ENCODE measurements at regions not wholly inside any gene's neighbourhood (a gene's known extent, or its start where the extent isn't known, plus 50 kb on each side); places are given as distances from the start of the nearest gene placed in this dataset.
"Not testable (repeated sequence)": the region's sequence is repeated elsewhere in the genome, so short reads cannot be mapped to it uniquely, and the experiment has no call there.

GRCh38 chr12:62192180-62192902, 67.9 kb upstream of the USP15 start:
- peak overlapping the region; percentile 55 to 92 (median 80) for H3K4me3 Mint-ChIP-seq
- CTCF ChIA-PET: interaction anchor here (0.7 to 1.3 kb wide), 5 partner anchors 8 to 17 kb away, joined by 3 to 5 read pairs (median 4); no protein-coding TSS in a partner anchor
- Histone ChIP-seq H3K27me3 (ENCODE audit: insufficient read depth, low read length, poor library complexity, severe bottlenecking) (peaks cover 12% of the 10 kb centered on the region), H3K4me1 (ENCODE audit: insufficient read depth, low read length) (peaks cover 24% of the 10 kb centered on the region), H3K4me3 (ENCODE audit: low read length) (peak overlapping the region; percentile 55), H3K36me3 (ENCODE audit: insufficient read depth, low read length) (no peaks in the 10 kb centered on the region), H3K9me3 (ENCODE audit: low read length) (no peaks in the 10 kb centered on the region), H3K27ac (ENCODE audit: low read depth, low read length) (no peak overlapping the region)
- peak in 3 of 5 donors; percentile 53 to 68 (median 55) for DNase-seq
- H3K4me1 Mint-ChIP-seq: peaks cover 23 to 30% (median 27%) of the 10 kb centered on the region in 3 donors
- POLR2A ChIA-PET: no interaction called here
- H3K27me3 Mint-ChIP-seq: peaks cover 25 to 61% of the 10 kb centered on the region in 2 donors
- H3K36me3 Mint-ChIP-seq: no peaks in the 10 kb centered on the region
- H3K9me3 Mint-ChIP-seq: no peaks in the 10 kb centered on the region
- H3K27ac Mint-ChIP-seq: no peak overlapping the region

- Histone ChIP-seq H3K4me3 (ENCODE audit: low read length) (no peak overlapping the region), H3K4me1 (ENCODE audit: insufficient read depth, low read length) (peaks cover 24% of the 10 kb centered on the region), H3K27ac (ENCODE audit: low read depth, low read length) (no peak overlapping the region), H3K36me3 (ENCODE audit: insufficient read depth, low read length) (no peaks in the 10 kb centered on the region), H3K27me3 (ENCODE audit: insufficient read depth, low read length, poor library complexity, severe bottlenecking) (peaks cover 12% of the 10 kb centered on the region), H3K9me3 (ENCODE audit: low read length) (no peaks in the 10 kb centered on the region)
- Mint-ChIP-seq H3K9me3 (no peaks in the 10 kb centered on the region), H3K27me3 (peaks cover 25 to 57% of the 10 kb centered on the region in 2 donors), H3K4me3 (peak overlapping the region in 1 of 7 donors; percentile 92), H3K27ac (no peak overlapping the region), H3K36me3 (no peaks in the 10 kb centered on the region), H3K4me1 (peaks cover 23 to 30% (median 27%) of the 10 kb centered on the region in 3 donors)
- DNase-seq: no peak
- CTCF ChIA-PET: interaction anchor here (1.0 to 1.3 kb wide), 4 partner anchors 8 to 18 kb away, joined by 3 to 5 read pairs (median 4); no protein-coding TSS in a partner anchor
- POLR2A ChIA-PET: no interaction called here
Measured at GRCh38 chr12:62192903-62193250, 67.3 kb upstream of the USP15 start.

DNA sequence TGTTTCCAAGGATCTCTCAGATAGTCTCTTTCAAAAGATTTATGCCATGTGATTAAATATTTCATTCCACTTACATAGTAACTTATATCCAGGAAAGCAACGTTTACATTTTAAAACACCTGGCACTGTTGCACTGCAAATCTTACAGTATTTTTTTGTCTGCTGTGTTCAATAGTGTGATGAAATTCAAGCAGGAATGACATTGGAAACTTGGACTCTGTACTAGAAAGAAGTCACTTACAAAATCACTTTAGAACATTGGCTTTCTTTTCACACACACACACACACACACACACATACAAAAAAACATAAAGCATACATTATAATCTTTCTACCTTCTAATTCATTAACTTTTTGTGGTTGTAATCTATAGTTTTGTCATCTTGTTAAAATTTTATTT, 66.2 kb upstream of the USP15 start:
- POLR2A ChIA-PET: no interaction called here

GRCh38 chr12:62194616-62195015, 65.6 kb upstream of the USP15 start:
- Histone ChIP-seq H3K4me1 (ENCODE audit: insufficient read depth, low read length) (peaks cover 24% of the 10 kb centered on the region), H3K36me3 (ENCODE audit: insufficient read depth, low read length) (no peaks in the 10 kb centered on the region), H3K9me3 (ENCODE audit: low read length) (no peaks in the 10 kb centered on the region), H3K4me3 (ENCODE audit: low read length) (no peak overlapping the region), H3K27me3 (ENCODE audit: insufficient read depth, low read length, poor library complexity, severe bottlenecking) (peaks cover 12% of the 10 kb centered on the region), H3K27ac (ENCODE audit: low read depth, low read length) (no peak overlapping the region)
- no peak for DNase-seq
- Mint-ChIP-seq H3K4me1 (peaks cover 23 to 30% (median 27%) of the 10 kb centered on the region in 3 donors), H3K9me3 (peaks cover 0 to 6% (median 0%) of the 10 kb centered on the region in 5 donors), H3K27me3 (peaks cover 24 to 42% of the 10 kb centered on the region in 2 donors), H3K36me3 (no peaks in the 10 kb centered on the region), H3K4me3 (no peak overlapping the region), H3K27ac (no peak overlapping the region)
- ChIA-PET POLR2A (no interaction called here), CTCF (no interaction called here)

More for the DNA sequence above, 66.2 kb upstream of the USP15 start:
- no peaks in the 10 kb centered on the region for H3K36me3 Mint-ChIP-seq
- H3K27me3 Mint-ChIP-seq: peaks cover 25 to 47% of the 10 kb centered on the region in 2 donors
- peaks cover 24% of the 10 kb centered on the region for H3K4me1 ChIP-seq (ENCODE audit: insufficient read depth, low read length)
- no peaks in the 10 kb centered on the region for H3K9me3 ChIP-seq (ENCODE audit: low read length)
- no peak for DNase-seq
- H3K9me3 Mint-ChIP-seq: peaks cover 0 to 4% (median 0%) of the 10 kb centered on the region in 5 donors
- H3K27me3 ChIP-seq (ENCODE audit: insufficient read depth, low read length, poor library complexity, severe bottlenecking): peaks cover 12% of the 10 kb centered on the region
- H3K4me3 Mint-ChIP-seq: no peak overlapping the region
- no peak overlapping the region for H3K27ac Mint-ChIP-seq
- H3K4me1 Mint-ChIP-seq: peaks cover 23 to 30% (median 27%) of the 10 kb centered on the region in 3 donors
- CTCF ChIA-PET: no interaction called here
- no peak overlapping the region for H3K4me3 ChIP-seq (ENCODE audit: low read length)
- H3K36me3 ChIP-seq (ENCODE audit: insufficient read depth, low read length): no peaks in the 10 kb centered on the region
- H3K27ac ChIP-seq (ENCODE audit: low read depth, low read length): no peak overlapping the region

GRCh38 chr12:62196146-62196545, 64.1 kb upstream of the USP15 start:
- H3K9me3 ChIP-seq (ENCODE audit: low read length): no peaks in the 10 kb centered on the region
- ChIA-PET CTCF (no interaction called here), POLR2A (no interaction called here)
- H3K4me3 ChIP-seq (ENCODE audit: low read length): no peak overlapping the region
- peaks cover 6 to 20% (median 7%) of the 10 kb centered on the region in 5 donors for H3K9me3 Mint-ChIP-seq
- no peak overlapping the region for H3K27ac ChIP-seq (ENCODE audit: low read depth, low read length)
- peaks cover 12 to 31% of the 10 kb centered on the region in 2 donors for H3K27me3 Mint-ChIP-seq
- no peaks in the 10 kb centered on the region for H3K27me3 ChIP-seq (ENCODE audit: insufficient read depth, low read length, poor library complexity, severe bottlenecking)
- no peak for DNase-seq
- H3K4me3 Mint-ChIP-seq: no peak overlapping the region
- H3K4me1 Mint-ChIP-seq: peaks cover 15 to 18% (median 16%) of the 10 kb centered on the region in 3 donors
- peaks cover 0 to 3% (median 0%) of the 10 kb centered on the region in 3 donors for H3K36me3 Mint-ChIP-seq
- peaks cover 14% of the 10 kb centered on the region for H3K4me1 ChIP-seq (ENCODE audit: insufficient read depth, low read length)
- H3K36me3 ChIP-seq (ENCODE audit: insufficient read depth, low read length): no peaks in the 10 kb centered on the region
- no peak overlapping the region for H3K27ac Mint-ChIP-seq

DNA sequence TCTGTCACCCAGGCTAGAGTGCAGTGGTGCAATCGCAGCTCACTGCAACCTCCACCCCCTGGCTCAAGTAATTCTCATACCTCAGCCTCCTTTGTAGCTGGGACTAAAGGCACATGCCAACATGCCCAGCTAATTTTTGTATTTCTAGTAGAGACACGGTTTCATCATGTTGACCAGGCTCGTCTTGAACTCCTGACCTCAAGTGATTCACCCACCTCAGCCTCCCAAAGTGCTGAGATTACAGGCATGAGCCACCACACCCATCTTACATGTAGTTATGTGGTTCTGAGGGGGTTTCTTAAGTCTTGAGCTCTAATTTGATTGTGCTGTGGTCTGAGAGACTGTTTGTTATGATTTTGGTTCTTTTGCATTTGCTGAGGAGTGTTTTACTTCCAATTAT, 57.3 kb upstream of the USP15 start:
- POLR2A ChIA-PET; H3K9me3 ChIP-seq (ENCODE audit: low read length); H3K27ac Mint-ChIP-seq; H3K27ac ChIP-seq (ENCODE audit: low read depth, low read length); H3K4me1 Mint-ChIP-seq; H3K4me3 ChIP-seq (ENCODE audit: low read length); H3K4me1 ChIP-seq (ENCODE audit: insufficient read depth, low read length); H3K27me3 ChIP-seq (ENCODE audit: insufficient read depth, low read length, poor library complexity, severe bottlenecking); H3K4me3 Mint-ChIP-seq; DNase-seq; H3K36me3 ChIP-seq (ENCODE audit: insufficient read depth, low read length): not testable (repeated sequence)
- peaks cover 0 to 30% (median 1%) of the 10 kb centered on the region in 3 donors for H3K36me3 Mint-ChIP-seq
- peaks cover 21 to 40% of the 10 kb centered on the region in 2 donors for H3K27me3 Mint-ChIP-seq
- CTCF ChIA-PET: interaction anchor here (1.0 to 1.6 kb wide), 3 partner anchors 10 to 39 kb away, joined by 3 to 4 read pairs (median 3); a partner anchor contains a TSS
- H3K9me3 Mint-ChIP-seq: peaks cover 29 to 58% (median 42%) of the 10 kb centered on the region in 5 donors

DNA sequence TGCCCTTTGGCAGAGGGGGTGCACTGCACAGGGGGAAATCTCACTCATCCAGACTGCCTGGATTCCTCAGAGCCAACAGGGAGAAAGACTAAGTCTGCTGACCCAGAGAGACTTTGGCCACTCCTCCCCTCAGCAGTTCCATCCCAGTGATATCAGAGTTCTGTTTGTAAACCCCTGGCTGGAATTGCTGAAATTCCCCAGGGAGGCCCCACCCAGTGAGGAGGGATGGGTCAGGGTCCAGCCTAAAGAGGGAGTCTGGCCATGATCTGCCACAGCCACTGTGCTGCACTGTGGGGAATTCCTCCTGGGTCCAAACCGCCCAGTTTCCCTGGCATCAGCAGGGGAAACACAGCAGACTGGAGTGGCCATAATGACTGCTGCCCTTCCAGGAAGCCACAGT, 54.9 kb upstream of the USP15 start:
- ChIA-PET CTCF (no interaction called here), POLR2A (no interaction called here)
- DNase-seq: no peak
- no peaks in the 10 kb centered on the region for H3K4me1 ChIP-seq (ENCODE audit: insufficient read depth, low read length)
- H3K36me3 ChIP-seq (ENCODE audit: insufficient read depth, low read length): no peaks in the 10 kb centered on the region
- no peak overlapping the region for H3K4me3 ChIP-seq (ENCODE audit: low read length)
- no peak overlapping the region for H3K27ac Mint-ChIP-seq
- H3K4me1 Mint-ChIP-seq: peaks cover 2 to 3% (median 2%) of the 10 kb centered on the region in 3 donors
- H3K9me3 Mint-ChIP-seq: peaks cover 29 to 47% (median 42%) of the 10 kb centered on the region in 5 donors
- no peaks in the 10 kb centered on the region for H3K27me3 ChIP-seq (ENCODE audit: insufficient read depth, low read length, poor library complexity, severe bottlenecking)
- H3K36me3 Mint-ChIP-seq: peaks cover 0 to 30% (median 1%) of the 10 kb centered on the region in 3 donors
- H3K4me3 Mint-ChIP-seq: no peak overlapping the region
- H3K9me3 ChIP-seq (ENCODE audit: low read length): no peaks in the 10 kb centered on the region
- peaks cover 21 to 55% of the 10 kb centered on the region in 2 donors for H3K27me3 Mint-ChIP-seq
- H3K27ac ChIP-seq (ENCODE audit: low read depth, low read length): no peak overlapping the region

- no peak overlapping the region for H3K4me3 Mint-ChIP-seq
- CTCF ChIA-PET: interaction anchor here (1.1 kb wide), 1 partner anchor 11 kb away, joined by 5 read pairs; no protein-coding TSS in a partner anchor
- Histone ChIP-seq H3K4me1 (ENCODE audit: insufficient read depth, low read length) (no peaks in the 10 kb centered on the region), H3K4me3 (ENCODE audit: low read length) (no peak overlapping the region), H3K36me3 (ENCODE audit: insufficient read depth, low read length) (no peaks in the 10 kb centered on the region), H3K27ac (ENCODE audit: low read depth, low read length) (no peak overlapping the region), H3K9me3 (ENCODE audit: low read length) (no peaks in the 10 kb centered on the region), H3K27me3 (ENCODE audit: insufficient read depth, low read length, poor library complexity, severe bottlenecking) (no peaks in the 10 kb centered on the region)
- peaks cover 4 to 5% (median 5%) of the 10 kb centered on the region in 3 donors for H3K4me1 Mint-ChIP-seq
- POLR2A ChIA-PET: no interaction called here
- H3K9me3 Mint-ChIP-seq: peaks cover 20 to 30% (median 28%) of the 10 kb centered on the region in 5 donors
- H3K36me3 Mint-ChIP-seq: peaks cover 0 to 21% (median 1%) of the 10 kb centered on the region in 3 donors
- no peak for DNase-seq
- no peak overlapping the region for H3K27ac Mint-ChIP-seq
- H3K27me3 Mint-ChIP-seq: peaks cover 15 to 61% of the 10 kb centered on the region in 2 donors
Measured at GRCh38 chr12:62207248-62207647, 53.0 kb upstream of the USP15 start.

Data from CD8-positive, alpha-beta memory T cell (primary cell).